COLO668 (cell line): ENCODE measurements at regions not wholly inside any gene's neighbourhood (a gene's known extent, or its start where the extent isn't known, plus 50 kb on each side); places are given as distances from the start of the nearest gene placed in this dataset.
"Not testable (repeated sequence)": the region's sequence is repeated elsewhere in the genome, so short reads cannot be mapped to it uniquely, and the experiment has no call there.

Experiments
- DNase-seq: peaks from one replicate; lab custom pipeline; 2025; ENCODE audit not compliant: unreplicated experiment; lab: John Stamatoyannopoulos, UW

DNA sequence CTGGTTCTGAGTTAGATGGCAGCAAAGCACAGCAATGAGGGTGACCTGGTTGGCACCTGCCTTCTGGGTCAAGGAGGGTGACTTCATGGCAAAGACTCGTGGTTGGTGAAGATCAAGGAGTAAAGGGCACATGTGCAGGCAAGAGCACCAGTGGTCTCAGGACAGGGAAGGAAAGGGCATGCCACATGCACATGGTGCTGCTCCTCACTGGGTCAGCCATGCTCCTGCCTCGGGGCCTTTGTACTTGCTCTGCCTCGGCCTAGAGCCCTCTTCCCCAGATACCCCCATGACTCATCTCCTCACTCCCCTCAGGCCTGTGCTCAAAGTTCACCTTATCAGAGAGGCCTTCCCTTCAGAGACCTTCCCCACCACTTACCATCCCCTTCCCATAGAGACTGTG is 106.7 kb upstream of the KDM7A start:
- DNase-seq: no peak

DNA sequence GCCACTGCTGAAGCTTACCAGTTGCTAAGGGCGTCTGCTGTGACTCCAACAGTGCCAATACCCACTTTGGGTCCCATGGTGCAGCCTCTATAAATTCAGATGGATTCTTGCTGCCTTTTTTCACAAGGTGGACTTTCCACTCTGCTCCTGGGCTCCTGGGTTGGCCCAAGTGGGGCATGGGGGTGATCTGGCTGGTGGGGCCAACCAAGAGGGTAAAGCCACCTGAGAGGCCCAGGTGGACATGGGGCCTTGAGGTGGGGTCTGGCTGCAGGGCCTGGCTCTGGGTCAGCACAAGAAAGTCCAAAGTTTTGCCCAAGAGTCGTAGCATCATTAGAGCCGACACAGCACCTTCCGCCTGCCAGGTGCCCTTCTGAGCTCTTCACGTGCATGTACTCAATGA is 105.2 kb upstream of the KDM7A start:
- DNase-seq: no peak

GRCh38 chr7:140281255-140281654 is 104.5 kb upstream of the KDM7A start:
- no peak for DNase-seq

- DNase-seq: no peak
Observed at GRCh38 chr7:140276001-140276400, 99.2 kb upstream of the KDM7A start.

GRCh38 chr7:140275069-140275965 is 98.5 kb upstream of the KDM7A start:
- DNase-seq: no peak

DNA sequence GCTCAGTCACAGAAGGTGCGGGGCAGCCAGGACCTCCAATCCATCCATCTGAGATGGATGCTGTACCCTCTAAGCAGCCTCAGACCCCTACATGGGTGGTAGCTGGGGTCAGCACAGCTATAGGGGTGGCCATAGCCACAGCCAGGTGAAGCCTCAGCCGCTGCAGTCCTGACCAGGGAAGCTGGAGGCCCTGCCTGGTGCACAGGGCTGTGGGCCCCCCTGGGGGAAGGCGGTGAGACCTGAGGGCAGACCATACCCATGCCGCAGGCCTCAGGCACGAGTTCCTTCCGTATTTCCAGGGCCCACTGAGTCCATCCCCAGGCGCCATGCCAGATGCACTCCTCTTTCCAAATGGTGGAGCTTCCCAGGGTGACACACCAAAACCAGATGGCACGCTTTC is 96.6 kb upstream of the KDM7A start:
- no peak for DNase-seq

DNA sequence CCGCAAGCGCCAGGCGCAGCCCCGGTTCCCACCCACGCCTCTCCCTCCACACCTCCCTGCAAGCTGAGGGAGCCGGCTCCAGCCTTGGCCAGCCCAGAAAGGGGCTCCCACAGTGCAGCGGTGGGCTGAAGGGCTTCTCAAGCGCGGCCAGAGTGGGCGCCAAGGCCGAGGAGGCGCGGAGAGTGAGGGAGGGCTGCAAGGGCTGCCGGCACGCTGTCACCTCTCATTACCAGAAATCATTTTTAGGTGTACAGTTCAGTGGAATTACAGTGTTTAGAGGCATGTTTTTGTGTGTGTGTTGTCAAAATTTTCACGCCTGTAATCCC is 94.8 kb upstream of the KDM7A start:
- not testable (repeated sequence) for DNase-seq

GRCh38 chr7:140269004-140269638 is 92.3 kb upstream of the KDM7A start:
- DNase-seq: no peak

GRCh38 chr7:140267381-140268226 is 90.8 kb upstream of the KDM7A start:
- no peak for DNase-seq

DNA sequence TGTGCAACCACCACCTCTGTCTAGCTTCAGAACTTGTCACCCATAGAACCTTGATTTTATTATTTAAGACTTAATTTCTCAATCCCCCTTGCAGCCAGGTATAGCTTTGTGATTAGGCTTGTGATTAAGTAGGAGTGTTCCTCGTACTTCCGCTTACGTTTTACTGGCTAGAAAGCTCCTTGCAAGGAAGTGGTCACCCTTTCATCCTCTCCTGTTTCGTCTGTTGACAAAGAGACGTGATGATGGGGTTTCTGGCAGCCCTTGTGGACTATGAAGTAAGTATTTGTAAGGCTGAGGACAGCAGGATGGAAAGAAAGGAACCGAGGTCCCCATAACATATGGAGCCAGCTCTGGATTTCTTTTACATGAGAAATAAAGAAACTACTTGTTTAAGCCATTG is 86.5 kb upstream of the KDM7A start:
- DNase-seq: no peak

DNA sequence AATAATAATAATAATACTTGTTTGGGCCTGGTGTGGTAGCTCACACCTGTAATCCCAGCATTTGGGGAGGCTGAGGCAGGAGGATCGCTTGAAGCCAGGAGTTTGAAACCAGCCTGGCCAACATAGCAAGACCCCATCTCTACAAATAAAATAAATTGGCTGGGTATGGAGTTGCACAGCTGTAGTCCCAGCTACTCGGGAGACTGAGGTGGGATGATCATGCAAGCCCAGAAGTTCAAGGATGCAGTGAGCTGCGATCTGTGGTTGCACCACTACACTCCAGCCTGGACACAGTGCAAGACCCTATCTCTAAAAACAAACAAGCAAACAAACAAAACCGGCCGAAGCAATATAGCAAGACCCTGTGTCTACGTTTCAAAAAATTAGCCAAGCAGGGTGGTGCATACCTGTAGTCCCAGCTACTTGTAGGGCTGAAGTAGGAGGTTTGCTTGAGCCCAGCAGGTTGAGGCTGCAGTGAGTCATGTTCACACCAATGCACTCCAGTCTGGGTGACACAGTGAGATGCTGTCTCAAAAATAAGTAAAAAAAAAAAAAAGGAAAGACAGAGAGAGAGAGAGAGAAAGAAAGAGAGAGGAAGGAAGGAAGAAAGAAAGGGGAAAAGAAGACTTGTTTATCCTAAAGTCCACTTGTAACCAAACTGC is 85.6 kb upstream of the KDM7A start:
- DNase-seq: no peak

DNA sequence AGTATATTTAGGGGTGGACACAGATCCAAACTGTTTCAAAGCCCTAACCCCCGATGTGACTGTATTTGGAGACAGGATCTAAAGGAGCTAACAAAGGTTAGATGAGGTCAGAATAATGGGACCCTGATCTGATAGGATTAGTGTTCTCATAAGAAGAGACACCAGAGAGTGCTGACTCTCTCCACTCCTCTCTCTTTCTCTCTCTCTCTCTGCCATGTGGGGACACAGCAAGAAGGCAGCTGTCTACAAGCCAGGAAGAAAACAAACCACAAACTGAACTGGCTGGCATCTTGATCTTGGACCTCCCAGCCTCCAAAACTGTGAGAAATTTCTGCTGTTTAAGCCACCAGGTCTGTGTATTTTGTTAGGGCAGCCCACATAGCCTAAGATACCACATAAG is 84.7 kb upstream of the KDM7A start:
- no peak for DNase-seq

GRCh38 chr7:140261105-140261486 is 84.3 kb upstream of the KDM7A start:
- peak; percentile 27 for DNase-seq

DNA sequence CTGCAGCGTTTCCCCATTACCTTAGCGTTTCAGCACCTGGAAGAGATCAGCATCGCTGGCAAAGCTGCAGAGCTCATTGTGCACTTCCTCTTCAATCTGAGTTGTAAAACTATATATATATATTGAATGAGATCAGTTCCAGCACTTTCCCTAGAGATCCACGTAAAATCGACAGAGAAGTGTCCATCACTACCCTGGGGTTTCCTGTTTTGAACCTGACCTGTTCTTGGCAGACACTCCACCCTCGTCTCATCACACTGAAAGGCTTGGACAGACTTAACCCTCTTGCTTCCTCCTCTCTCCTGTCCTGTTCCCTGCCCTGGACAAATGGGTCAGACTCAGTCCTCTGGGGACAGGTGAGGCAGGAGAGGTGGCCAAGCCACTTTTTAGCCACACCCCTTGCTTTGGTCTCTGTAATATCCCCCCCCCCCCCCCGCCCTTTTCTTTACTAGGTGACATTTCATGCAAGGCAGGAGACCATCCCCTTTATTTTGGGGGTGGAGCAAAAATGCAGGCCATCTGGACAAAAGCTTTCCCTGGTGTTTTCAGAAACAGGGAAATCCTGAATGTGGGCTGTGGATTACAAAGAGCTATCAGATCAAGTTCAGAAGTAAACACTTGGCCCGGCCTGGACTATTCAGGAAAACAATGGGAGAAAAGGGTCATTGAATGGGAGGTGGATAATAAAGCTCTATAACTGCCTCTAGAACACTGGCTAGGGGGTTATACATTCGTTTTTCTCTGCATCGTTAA is 83.7 kb upstream of the KDM7A start:
- DNase-seq: peak; percentile 72

DNA sequence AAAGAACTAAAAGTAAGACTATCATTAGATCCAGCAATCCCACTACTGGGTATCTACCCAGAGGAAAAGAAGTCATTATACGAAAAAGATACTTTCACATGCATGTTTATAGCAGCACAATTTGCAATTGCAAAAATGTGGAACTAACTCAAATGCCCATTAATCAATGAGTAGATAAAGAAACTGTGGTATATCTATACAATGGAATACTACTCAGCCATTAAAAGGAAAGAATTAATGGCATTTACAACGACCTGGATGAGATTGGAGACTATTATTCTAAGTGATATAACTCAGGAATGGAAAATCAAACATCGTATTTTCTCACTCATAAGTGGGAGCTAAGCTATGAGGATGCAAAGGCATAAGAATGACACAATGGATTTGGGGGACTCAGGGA is 80.5 kb upstream of the KDM7A start:
- not testable (repeated sequence) for DNase-seq

- DNase-seq: not testable (repeated sequence)
Observed at GRCh38 chr7:140254976-140255375, 78.2 kb upstream of the KDM7A start.

DNA sequence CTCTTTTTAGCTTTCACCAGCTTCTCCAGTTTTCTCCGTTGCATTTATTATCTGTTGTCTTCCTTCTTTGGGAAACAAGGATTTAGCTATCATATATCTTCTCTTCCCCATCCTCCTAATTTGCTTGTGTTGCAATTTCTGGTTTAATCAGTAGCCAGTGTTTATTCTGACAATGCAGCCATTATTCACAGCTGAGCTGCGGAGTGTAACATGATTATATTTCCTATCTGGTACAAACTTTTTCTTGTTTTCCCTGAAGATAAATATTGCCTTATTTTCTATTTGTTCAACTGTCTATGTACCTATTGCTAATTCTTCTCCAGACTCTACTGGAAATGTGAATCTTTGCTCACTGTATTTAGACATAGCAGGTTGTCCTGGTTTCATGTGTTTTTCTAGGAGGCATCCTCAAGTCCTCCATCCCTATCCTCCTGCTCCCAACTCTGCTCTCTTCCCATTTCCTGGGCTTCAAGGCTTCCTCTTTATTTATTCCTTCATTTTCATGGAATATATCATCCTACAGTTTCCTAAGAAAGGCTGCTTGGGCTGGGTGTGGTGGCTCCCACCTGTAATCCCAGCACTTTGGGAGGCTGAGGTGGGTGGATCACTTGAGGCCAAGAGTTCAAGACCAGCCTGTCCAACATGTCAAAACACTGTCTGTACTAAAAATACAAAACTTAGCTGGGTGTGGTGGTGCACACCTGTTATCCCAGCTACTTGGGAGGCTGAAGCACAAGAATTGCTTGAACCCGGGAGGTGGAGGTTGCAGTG is 72.4 kb upstream of the KDM7A start:
- DNase-seq: no peak

- no peak for DNase-seq
Observed at GRCh38 chr7:140247559-140247958, 70.8 kb upstream of the KDM7A start.

DNA sequence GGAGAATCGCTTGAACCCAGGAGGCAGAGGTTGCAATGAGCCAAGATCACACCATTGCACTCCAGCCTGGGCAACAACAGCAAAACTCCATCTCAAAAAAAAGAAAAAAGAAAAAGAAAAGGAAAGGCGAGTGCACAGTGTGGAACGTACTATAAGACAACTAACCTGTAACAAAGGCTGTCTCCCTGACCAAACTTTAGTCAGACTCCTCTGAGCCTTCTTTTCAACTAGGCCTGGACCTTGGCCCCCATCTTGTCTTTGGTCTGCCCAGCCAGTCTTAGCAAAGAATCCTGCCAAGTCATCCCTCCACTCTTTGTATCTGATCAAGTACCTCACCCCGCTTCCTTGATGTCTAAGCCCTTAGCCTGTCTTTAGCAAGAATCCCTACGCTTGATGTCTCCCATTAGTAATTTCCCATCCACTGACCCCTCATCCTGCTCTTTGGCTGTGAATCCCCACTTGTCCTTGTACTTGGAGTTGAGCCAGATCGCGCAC is 68.9 kb upstream of the KDM7A start:
- DNase-seq: no peak
